HG03354 (cell line): ENCODE measurements at regions not wholly inside any gene's neighbourhood (a gene's known extent, or its start where the extent isn't known, plus 50 kb on each side); places are given as distances from the start of the nearest gene placed in this dataset.
A peak's percentile ranks its signal among the peaks of the same experiment; 100 is the strongest.

Source experiments
- ATAC-seq: cut with Tn5 transposase; IDR thresholded peaks from one replicate; pipeline ENCODE4 v1.9.1; 2021; ENCODE audit warnings: mild to moderate bottlenecking; ENCODE audit not compliant: unreplicated experiment, poor library complexity, severe bottlenecking

GRCh38 chr6:104365451-104366234 is 494.1 kb downstream of the HACE1 start:
- ATAC-seq, result no peak

GRCh38 chr6:104357928-104358327 is 501.8 kb downstream of the HACE1 start:
- no peak for ATAC-seq

GRCh38 chr6:104356197-104356596 is 503.5 kb downstream of the HACE1 start:
- ATAC-seq, result no peak

- no peak for ATAC-seq
Measured at GRCh38 chr6:104349191-104349590, 510.5 kb downstream of the HACE1 start.

GRCh38 chr6:104344223-104344622 is 515.5 kb downstream of the HACE1 start:
- no peak for ATAC-seq

GRCh38 chr6:104332364-104332763 is 527.4 kb downstream of the HACE1 start:
- no peak for ATAC-seq

GRCh38 chr6:104326173-104327001 is 533.3 kb downstream of the HACE1 start:
- peak; percentile 70 for ATAC-seq

GRCh38 chr6:104325341-104326172 is 534.2 kb downstream of the HACE1 start:
- no peak for ATAC-seq

- ATAC-seq, result no peak
Measured at GRCh38 chr6:104324301-104324700, 535.4 kb downstream of the HACE1 start.

- no peak for ATAC-seq
Measured at GRCh38 chr6:104322841-104323240, 536.9 kb downstream of the HACE1 start.

- no peak for ATAC-seq
Measured at GRCh38 chr6:104321301-104321700, 538.4 kb downstream of the HACE1 start.

- ATAC-seq, result no peak
Measured at GRCh38 chr6:104320896-104321295, 538.8 kb downstream of the HACE1 start.

GRCh38 chr6:104312851-104313250 is 546.9 kb downstream of the HACE1 start:
- no peak for ATAC-seq

GRCh38 chr6:104306211-104306610 is 553.5 kb downstream of the HACE1 start:
- ATAC-seq, result no peak

GRCh38 chr6:104305206-104305605 is 554.5 kb downstream of the HACE1 start:
- no peak for ATAC-seq

GRCh38 chr6:104301951-104302350 is 557.8 kb downstream of the HACE1 start:
- ATAC-seq, result no peak

- ATAC-seq, result no peak
Measured at GRCh38 chr6:104286641-104287040, 573.1 kb downstream of the HACE1 start.

- ATAC-seq, result no peak
Measured at GRCh38 chr6:104284872-104285271, 574.8 kb downstream of the HACE1 start.

- no peak for ATAC-seq
Measured at GRCh38 chr6:104282581-104282980, 577.1 kb downstream of the HACE1 start.

GRCh38 chr6:104281370-104281769 is 578.3 kb downstream of the HACE1 start:
- no peak for ATAC-seq
